Aorta (tissue), 5 donors: ENCODE measurements at regions not wholly inside any gene's neighbourhood (a gene's known extent, or its start where the extent isn't known, plus 50 kb on each side); places are given as distances from the start of the nearest gene placed in this dataset.

ENCODE experiments used
- ATAC-seq: fragments of 200-7000 bp; cut with Tn5 transposase; one replicate; pipeline ENCODE4 v1.9.1; 2022; ENCODE audit warnings: moderate library complexity; ENCODE audit not compliant: low FRiP score
- DNase-seq, 2 donors: peaks; one replicate each; pipeline ENCODE4 v3.0.0-alpha.2; 2020
- H3K27ac ChIP-seq, 2 donors: one replicate each; pipeline ENCODE4 v1.5.1; 2013; ENCODE audit warnings: low read length in 2 of 2, mild to moderate bottlenecking in 2 of 2, moderate library complexity in 2 of 2, control low read depth in 1 of 2, inconsistent platforms in 1 of 2, low read depth in 1 of 2
- H3K27me3 ChIP-seq, 2 donors: one replicate each; pipeline ENCODE4 v1.6.1; 2013; ENCODE audit warnings: control low read depth in 1 of 2, low read length in 1 of 2, mild to moderate bottlenecking in 1 of 2, moderate library complexity in 1 of 2; ENCODE audit not compliant: insufficient read depth in 2 of 2, control insufficient read depth in 1 of 2
- H3K36me3 ChIP-seq, 2 donors: one replicate each; pipeline ENCODE4 v1.6.1; 2013; ENCODE audit warnings: control low read depth in 1 of 2, low read length in 1 of 2, mild to moderate bottlenecking in 1 of 2; ENCODE audit not compliant: insufficient read depth in 2 of 2, control insufficient read depth in 1 of 2
- H3K4me1 ChIP-seq, 2 donors: one replicate each; pipeline ENCODE4 v1.6.1; 2013; ENCODE audit warnings: low read length in 2 of 2, control low read depth in 1 of 2, mild to moderate bottlenecking in 1 of 2, moderate library complexity in 1 of 2; ENCODE audit not compliant: insufficient read depth in 2 of 2, control insufficient read depth in 1 of 2
- H3K4me3 ChIP-seq, 2 donors: one replicate each; pipeline ENCODE4 v1.5.1; 2013; ENCODE audit warnings: low read length in 2 of 2, control low read depth in 1 of 2, mild to moderate bottlenecking in 1 of 2
- H3K9me3 ChIP-seq: one replicate; pipeline ENCODE4 v1.6.1; 2013; ENCODE audit warnings: mild to moderate bottlenecking, low read length; ENCODE audit not compliant: control insufficient read depth
- WGBS, 2 donors: extraction: QIAGEN DNeasy Blood & Tissue Kit; methylation state at CpG; one replicate each; pipeline ENCODE4 v1.1.7; 2013; 5-methylcytosine and 5-hydroxymethylcytosine counted together
- intact Hi-C, 2 donors: fragments of 100-400 bp; cut with DNase I; formaldehyde crosslinking; loops; one replicate each; pipeline versions ENCODE4 v1.14.2 to v1.15.0; 2022
- donor health status: healthy with polysubstance abuse.
- donor health status: Bipolar disorder and iron deficiency.
- donor health status: DM: no; HTN: no; CAD: no.
- donor health status: DM: no; HTN: no; CAD: no.
- donor health status: DM: yes; HTN: yes; CAD: no.

GRCh38 chr15:69720536-69720935, 267.9 kb downstream of the RPLP1 start:
- Histone ChIP-seq H3K4me3 (no peak overlapping the region), H3K4me1 (no peaks in the 10 kb centered on the region), H3K9me3 (no peaks in the 10 kb centered on the region), H3K27ac (no peak overlapping the region), H3K36me3 (no peaks in the 10 kb centered on the region), H3K27me3 (no peaks in the 10 kb centered on the region)
- WGBS, 2 donors, result 95 to 96% methylated on average over 3 of the region's 3 CpGs
- intact Hi-C loops, result loop anchor here in 1 of 2 donors (10.0 kb wide), 1 partner anchor 764 kb away; no protein-coding TSS in a partner anchor
- ATAC-seq (no peak), DNase-seq (no peak)

DNA sequence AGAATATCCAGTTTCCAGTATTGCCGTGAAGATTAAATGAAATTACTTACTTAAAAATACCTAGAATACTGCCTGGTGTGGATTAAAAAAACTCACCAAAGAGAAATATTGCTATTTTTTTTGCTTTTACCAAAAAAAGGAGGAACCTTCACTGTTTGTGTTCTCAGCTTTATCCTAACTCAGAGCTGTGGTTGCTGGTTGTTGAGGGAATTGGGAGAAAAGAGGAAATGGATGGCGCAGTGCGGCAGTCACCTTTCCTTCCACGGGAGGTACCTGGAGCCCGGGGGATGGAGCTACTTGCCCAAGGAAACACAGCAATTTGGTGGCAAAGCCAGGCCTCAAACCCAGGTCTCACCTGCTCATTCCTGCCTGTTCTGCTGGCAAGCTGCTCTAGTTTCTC, 270.3 kb downstream of the RPLP1 start:
- intact Hi-C loops, result loop anchor here in 1 of 2 donors (10.0 kb wide), 1 partner anchor 762 kb away; no protein-coding TSS in a partner anchor
- ATAC-seq (no peak), DNase-seq (no peak)
- Histone ChIP-seq H3K27me3 (no peaks in the 10 kb centered on the region), H3K4me1 (no peaks in the 10 kb centered on the region), H3K9me3 (no peaks in the 10 kb centered on the region), H3K36me3 (no peaks in the 10 kb centered on the region), H3K4me3 (no peak overlapping the region), H3K27ac (no peak overlapping the region)
- 91 to 92% methylated on average over 5 of the region's 5 CpGs for WGBS, 2 donors

GRCh38 chr15:69723404-69724096, 270.9 kb downstream of the RPLP1 start:
- Histone ChIP-seq H3K9me3 (no peaks in the 10 kb centered on the region), H3K4me1 (no peaks in the 10 kb centered on the region), H3K27ac (no peak overlapping the region), H3K27me3 (no peaks in the 10 kb centered on the region), H3K4me3 (no peak overlapping the region), H3K36me3 (no peaks in the 10 kb centered on the region)
- intact Hi-C loops, result loop anchor here in 1 of 2 donors (10.0 kb wide), 1 partner anchor 761 kb away; no protein-coding TSS in a partner anchor
- DNase-seq, result no peak
- 76 to 78% methylated on average over 7 of the region's 7 CpGs for WGBS, 2 donors
- ATAC-seq, result no peak

- DNase-seq (no peak), ATAC-seq (no peak)
- H3K36me3 ChIP-seq, result no peaks in the 10 kb centered on the region
- H3K4me1 ChIP-seq, result no peaks in the 10 kb centered on the region
- WGBS, 2 donors, result 92 to 96% methylated on average over 3 of the region's 3 CpGs
- intact Hi-C loops, result loop anchor here in 1 of 2 donors (10.0 kb wide), 1 partner anchor 760 kb away; no protein-coding TSS in a partner anchor
- no peaks in the 10 kb centered on the region for H3K27me3 ChIP-seq
- H3K4me3 ChIP-seq, result no peak overlapping the region
- no peak overlapping the region for H3K27ac ChIP-seq
- no peaks in the 10 kb centered on the region for H3K9me3 ChIP-seq
These were observed 271.7 kb downstream of the RPLP1 start for GRCh38 chr15:69724333-69724732.

- intact Hi-C loops, result loop anchor here in 1 of 2 donors (10.0 kb wide), 1 partner anchor 760 kb away; no protein-coding TSS in a partner anchor
- Histone ChIP-seq H3K4me1 (no peaks in the 10 kb centered on the region), H3K27me3 (no peaks in the 10 kb centered on the region), H3K36me3 (no peaks in the 10 kb centered on the region), H3K4me3 (no peak overlapping the region), H3K27ac (no peak overlapping the region), H3K9me3 (no peaks in the 10 kb centered on the region)
- ATAC-seq (no peak), DNase-seq (no peak)
- WGBS, 2 donors, result 87 to 90% methylated on average over 4 of the region's 4 CpGs
These were observed 272.7 kb downstream of the RPLP1 start for GRCh38 chr15:69725275-69725674.

GRCh38 chr15:69725957-69726356, 273.3 kb downstream of the RPLP1 start:
- WGBS, 2 donors, result 92 to 93% methylated on average over 2 of the region's 2 CpGs
- Histone ChIP-seq H3K9me3 (no peaks in the 10 kb centered on the region), H3K27me3 (no peaks in the 10 kb centered on the region), H3K36me3 (no peaks in the 10 kb centered on the region), H3K4me3 (no peak overlapping the region), H3K4me1 (no peaks in the 10 kb centered on the region), H3K27ac (no peak overlapping the region)
- ATAC-seq (no peak), DNase-seq (no peak)
- intact Hi-C loops, result loop anchor here in 1 of 2 donors (10.0 kb wide), 1 partner anchor 759 kb away; no protein-coding TSS in a partner anchor

- intact Hi-C loops, result loop anchor here in 1 of 2 donors (10.0 kb wide), 1 partner anchor 757 kb away; no protein-coding TSS in a partner anchor
These were observed 274.7 kb downstream of the RPLP1 start for GRCh38 chr15:69727121-69727924.

GRCh38 chr15:69729167-69729748, 276.6 kb downstream of the RPLP1 start:
- intact Hi-C loops, result loop anchor here in 1 of 2 donors (10.0 kb wide), 1 partner anchor 756 kb away; no protein-coding TSS in a partner anchor
- no peak overlapping the region for H3K27ac ChIP-seq
- peaks cover 0 to 2% of the 10 kb centered on the region in 2 donors for H3K27me3 ChIP-seq
- DNase-seq, result no peak
- H3K9me3 ChIP-seq, result no peaks in the 10 kb centered on the region
- 57 to 61% methylated on average over 9 of the region's 9 CpGs for WGBS, 2 donors
- H3K36me3 ChIP-seq, result no peaks in the 10 kb centered on the region
- no peaks in the 10 kb centered on the region for H3K4me1 ChIP-seq
- no peak overlapping the region for H3K4me3 ChIP-seq
- no peak for ATAC-seq

More at GRCh38 chr15:69727121-69727924, 274.7 kb downstream of the RPLP1 start:
- ATAC-seq (no peak), DNase-seq (peak in 1 of 2 donors; percentile 51)
- H3K9me3 ChIP-seq, result no peaks in the 10 kb centered on the region
- H3K4me3 ChIP-seq, result no peak overlapping the region
- H3K27ac ChIP-seq, result no peak overlapping the region
- H3K27me3 ChIP-seq, result no peaks in the 10 kb centered on the region
- H3K36me3 ChIP-seq, result no peaks in the 10 kb centered on the region
- WGBS, 2 donors, result 86% methylated on average over 8 of the region's 8 CpGs
- H3K4me1 ChIP-seq, result no peaks in the 10 kb centered on the region
